Gastroesophageal sphincter (tissue), 4 donors: ENCODE measurements at regions not wholly inside any gene's neighbourhood (a gene's known extent, or its start where the extent isn't known, plus 50 kb on each side); places are given as distances from the start of the nearest gene placed in this dataset.

Experiments used
- ATAC-seq: fragments of 150-250 bp; one replicate; pipeline ENCODE4 v1.9.1; 2016; ENCODE audit warnings: mild to moderate bottlenecking, moderate library complexity
- H3K27ac ChIP-seq, 4 donors: fragments of 200-600 bp; sonication (generic) in 3 of 4; 1 replicate in 3 of 4; 2 replicates in 1 of 4; pipeline ENCODE4 v1.5.1; 2016 to 2019
- H3K27me3 ChIP-seq: fragments of 200-600 bp; sonication (generic); one replicate; pipeline ENCODE4 v1.5.1; 2019
- H3K36me3 ChIP-seq, 2 donors: fragments of 200-600 bp; sonication (generic); one replicate each; pipeline ENCODE4 v1.5.1; 2019; ENCODE audit warnings: control low read depth in 1 of 2
- H3K4me1 ChIP-seq, 3 donors: fragments of 200-600 bp; sonication (generic); 1 replicate in 2 of 3; 2 replicates in 1 of 3; pipeline ENCODE4 v1.5.1; 2016 to 2019; ENCODE audit warnings: control low read depth in 2 of 3
- H3K4me3 ChIP-seq, 2 donors: fragments of 200-600 bp; sonication (generic); one replicate each; pipeline ENCODE4 v1.5.1; 2019; ENCODE audit warnings: mild to moderate bottlenecking in 1 of 2, moderate library complexity in 1 of 2
- H3K9me3 ChIP-seq, 3 donors: fragments of 200-600 bp; sonication (generic); one replicate each; pipeline ENCODE4 v1.5.1; 2017 to 2019; ENCODE audit warnings: control low read depth in 2 of 3
- EP300 ChIP-seq: sonication (generic); formaldehyde crosslinking; IDR thresholded peaks from one replicate; pipeline ENCODE4 v1.6.1; 2017; ENCODE audit warnings: antibody characterized with exemption, mild to moderate bottlenecking
- POLR2A ChIP-seq, 2 donors: fragments of 450-650 bp; IDR thresholded peaks; one replicate each; pipeline ENCODE4 v1.6.1; 2017; ENCODE audit warnings: antibody characterized with exemption in 2 of 2, mild to moderate bottlenecking in 2 of 2, moderate library complexity in 1 of 2
- POLR2AphosphoS5 ChIP-seq: sonication (generic); formaldehyde crosslinking; IDR thresholded peaks from one replicate; pipeline ENCODE4 v1.6.1; 2017; ENCODE audit warnings: antibody characterized with exemption
- WGBS, 2 donors: methylation state at CpG; one replicate each; pipeline ENCODE4 v1.1.5; 2018; ENCODE audit warnings: low coverage in 1 of 2; 5-methylcytosine and 5-hydroxymethylcytosine counted together
- TF ChIP-seq, protein P1 (sequence below), 4 experiments: fragments of 200-600 bp in 2 of 4; fragments of 450-650 bp in 2 of 4; sonication (generic) in 1 of 4; IDR thresholded peaks; one replicate each; pipeline ENCODE4 v1.5.1; 2017 to 2019; ENCODE audit warnings: antibody characterized with exemption in 4 of 4, mild to moderate bottlenecking in 2 of 4, moderate library complexity in 2 of 4

DNA sequence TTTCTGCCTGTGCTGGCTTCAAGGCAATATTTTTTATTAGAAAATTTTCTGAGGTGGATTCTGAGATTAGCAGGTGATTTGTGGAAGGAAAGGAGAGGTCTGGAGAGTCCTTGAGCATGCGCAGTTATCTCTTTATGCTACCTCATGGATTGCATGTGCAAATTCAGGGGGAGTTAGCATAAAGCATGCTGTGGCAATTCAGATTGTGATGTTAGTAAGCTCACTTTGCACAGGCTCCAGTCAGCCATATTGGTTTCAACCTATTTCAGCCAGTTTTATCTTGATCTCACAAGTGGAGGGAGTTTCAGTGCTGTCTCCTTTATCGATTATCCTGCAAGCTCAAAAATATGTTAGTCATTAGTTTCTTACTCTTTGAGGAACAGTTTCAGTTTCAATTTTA lies 2012.3 kb upstream of the PIK3C3 start:
- no peaks in the 10 kb centered on the region for H3K9me3 ChIP-seq
- ATAC-seq, result no peak
- no peak overlapping the region for H3K27ac ChIP-seq
- 75 to 88% methylated on average over 2 of the region's 2 CpGs for WGBS, 2 donors
- no peak overlapping the region for H3K4me3 ChIP-seq
- H3K36me3 ChIP-seq, result no peaks in the 10 kb centered on the region
- H3K27me3 ChIP-seq, result no peaks in the 10 kb centered on the region
- H3K4me1 ChIP-seq, result no peaks in the 10 kb centered on the region
- TF ChIP-seq POLR2AphosphoS5 (no peak), EP300 (no peak), POLR2A (IDR thresholded peaks at IDR 0.05) (no peak)
- TF ChIP-seq, protein P1, sequence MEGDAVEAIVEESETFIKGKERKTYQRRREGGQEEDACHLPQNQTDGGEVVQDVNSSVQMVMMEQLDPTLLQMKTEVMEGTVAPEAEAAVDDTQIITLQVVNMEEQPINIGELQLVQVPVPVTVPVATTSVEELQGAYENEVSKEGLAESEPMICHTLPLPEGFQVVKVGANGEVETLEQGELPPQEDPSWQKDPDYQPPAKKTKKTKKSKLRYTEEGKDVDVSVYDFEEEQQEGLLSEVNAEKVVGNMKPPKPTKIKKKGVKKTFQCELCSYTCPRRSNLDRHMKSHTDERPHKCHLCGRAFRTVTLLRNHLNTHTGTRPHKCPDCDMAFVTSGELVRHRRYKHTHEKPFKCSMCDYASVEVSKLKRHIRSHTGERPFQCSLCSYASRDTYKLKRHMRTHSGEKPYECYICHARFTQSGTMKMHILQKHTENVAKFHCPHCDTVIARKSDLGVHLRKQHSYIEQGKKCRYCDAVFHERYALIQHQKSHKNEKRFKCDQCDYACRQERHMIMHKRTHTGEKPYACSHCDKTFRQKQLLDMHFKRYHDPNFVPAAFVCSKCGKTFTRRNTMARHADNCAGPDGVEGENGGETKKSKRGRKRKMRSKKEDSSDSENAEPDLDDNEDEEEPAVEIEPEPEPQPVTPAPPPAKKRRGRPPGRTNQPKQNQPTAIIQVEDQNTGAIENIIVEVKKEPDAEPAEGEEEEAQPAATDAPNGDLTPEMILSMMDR (IDR thresholded peaks at IDR 0.05), result no peak

DNA sequence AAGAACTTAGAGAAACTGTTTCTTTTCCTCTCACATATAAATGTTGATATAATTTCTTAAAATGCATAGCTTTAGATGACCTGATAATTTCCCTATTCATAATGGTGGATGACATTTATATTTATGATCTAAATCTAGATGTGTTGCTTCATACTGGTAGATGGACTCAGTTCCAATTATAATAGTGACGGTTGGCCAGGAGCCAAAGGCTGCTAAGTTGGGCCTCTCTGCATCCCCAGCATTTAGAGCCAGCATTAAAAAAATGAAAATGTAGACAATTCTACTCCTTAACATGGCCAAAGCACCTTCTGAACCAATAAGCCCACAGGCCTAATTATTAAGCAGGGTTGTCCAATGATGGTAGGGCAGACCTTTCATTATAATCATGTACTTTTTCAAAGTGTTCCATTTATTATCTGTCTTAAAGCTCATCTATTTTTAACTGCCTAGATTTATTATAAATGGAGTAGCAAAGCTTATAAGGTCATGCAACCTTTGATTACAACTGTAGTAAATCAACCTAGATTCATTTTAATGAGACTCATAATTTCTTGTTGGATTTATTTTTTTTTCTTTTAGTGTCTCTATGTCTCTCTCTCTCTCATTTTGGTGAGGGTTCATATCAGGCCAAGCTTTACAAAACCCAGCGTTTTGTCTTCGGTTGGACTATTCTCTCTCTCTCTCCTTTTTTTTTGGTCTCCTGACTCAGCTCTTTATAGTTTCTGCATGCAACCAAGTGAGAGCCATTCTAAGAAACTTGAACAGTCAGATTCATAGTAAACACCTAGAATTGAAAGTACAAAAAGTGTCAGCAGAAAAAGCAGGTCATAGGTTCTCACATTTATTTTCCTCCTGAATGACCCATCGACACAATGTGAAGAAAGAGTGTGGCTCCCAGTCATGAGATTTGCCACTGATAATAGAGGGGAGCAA lies 2016.1 kb upstream of the PIK3C3 start:
- Histone ChIP-seq H3K4me3 (no peak overlapping the region), H3K9me3 (no peaks in the 10 kb centered on the region), H3K27me3 (no peaks in the 10 kb centered on the region), H3K36me3 (no peaks in the 10 kb centered on the region), H3K4me1 (no peaks in the 10 kb centered on the region), H3K27ac (no peak overlapping the region)
- ATAC-seq, result no peak
- 50 to 54% methylated on average over 2 to 4 of the region's 4 CpGs for WGBS, 2 donors
- TF ChIP-seq, protein P1 (IDR thresholded peaks at IDR 0.05), result no peak
- no peak for TF ChIP-seq EP300

DNA sequence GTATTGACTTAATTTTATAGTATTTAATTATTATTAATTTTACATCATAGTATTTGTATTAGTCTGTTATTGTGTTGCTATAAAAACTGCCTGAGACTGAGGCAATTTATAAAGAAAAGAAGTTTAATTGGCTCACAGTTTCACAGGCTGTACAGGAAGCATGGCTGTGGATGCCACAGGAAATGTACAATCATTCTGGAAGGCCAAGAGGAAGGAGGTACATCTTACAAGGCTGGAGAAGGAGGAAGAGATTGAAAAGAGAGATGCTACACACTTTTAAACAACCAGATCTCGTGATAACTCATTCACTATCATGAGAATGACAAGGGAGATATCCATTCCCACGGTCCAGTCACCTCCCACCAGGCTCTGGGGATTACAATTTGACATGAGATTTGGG lies 2019.4 kb upstream of the PIK3C3 start:
- no peak for ATAC-seq
- no peaks in the 10 kb centered on the region for H3K9me3 ChIP-seq
- TF ChIP-seq EP300, result no peak
- TF ChIP-seq POLR2AphosphoS5, result no peak
- no peak for TF ChIP-seq POLR2A (IDR thresholded peaks at IDR 0.05)
- TF ChIP-seq, protein P1 (IDR thresholded peaks at IDR 0.05), result no peak
- WGBS, 2 donors, result 60 to 76% methylated on average over 2 of the region's 2 CpGs
- no peaks in the 10 kb centered on the region for H3K4me1 ChIP-seq
- no peaks in the 10 kb centered on the region for H3K27me3 ChIP-seq
- H3K4me3 ChIP-seq, result no peak overlapping the region
- H3K27ac ChIP-seq, result no peak overlapping the region
- no peaks in the 10 kb centered on the region for H3K36me3 ChIP-seq

DNA sequence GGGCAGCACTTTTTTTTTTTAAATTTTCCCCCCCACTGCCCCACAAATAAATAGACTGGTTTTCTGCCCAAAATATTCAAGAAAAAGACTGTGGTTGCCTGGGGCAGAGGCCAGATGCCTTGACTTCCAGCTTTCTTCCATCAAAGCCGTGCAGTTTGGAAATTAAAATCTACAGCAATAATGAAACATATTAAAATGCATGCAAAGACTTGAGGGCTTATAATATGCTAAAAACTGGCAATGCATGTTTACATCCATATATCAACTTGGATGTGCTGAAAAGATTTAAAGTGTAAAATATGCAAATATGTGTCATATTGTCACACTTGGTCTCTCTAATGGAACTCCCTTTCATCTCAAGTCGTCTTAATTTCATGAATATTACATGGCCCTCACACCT lies 2036.2 kb upstream of the PIK3C3 start:
- WGBS, 2 donors, result 67 to 92% methylated on average over 1 to 2 of the region's 2 CpGs
- TF ChIP-seq POLR2A (IDR thresholded peaks at IDR 0.05) (no peak), POLR2AphosphoS5 (no peak), EP300 (no peak)
- TF ChIP-seq, protein P1 (IDR thresholded peaks at IDR 0.05), result no peak
- no peak for ATAC-seq

DNA sequence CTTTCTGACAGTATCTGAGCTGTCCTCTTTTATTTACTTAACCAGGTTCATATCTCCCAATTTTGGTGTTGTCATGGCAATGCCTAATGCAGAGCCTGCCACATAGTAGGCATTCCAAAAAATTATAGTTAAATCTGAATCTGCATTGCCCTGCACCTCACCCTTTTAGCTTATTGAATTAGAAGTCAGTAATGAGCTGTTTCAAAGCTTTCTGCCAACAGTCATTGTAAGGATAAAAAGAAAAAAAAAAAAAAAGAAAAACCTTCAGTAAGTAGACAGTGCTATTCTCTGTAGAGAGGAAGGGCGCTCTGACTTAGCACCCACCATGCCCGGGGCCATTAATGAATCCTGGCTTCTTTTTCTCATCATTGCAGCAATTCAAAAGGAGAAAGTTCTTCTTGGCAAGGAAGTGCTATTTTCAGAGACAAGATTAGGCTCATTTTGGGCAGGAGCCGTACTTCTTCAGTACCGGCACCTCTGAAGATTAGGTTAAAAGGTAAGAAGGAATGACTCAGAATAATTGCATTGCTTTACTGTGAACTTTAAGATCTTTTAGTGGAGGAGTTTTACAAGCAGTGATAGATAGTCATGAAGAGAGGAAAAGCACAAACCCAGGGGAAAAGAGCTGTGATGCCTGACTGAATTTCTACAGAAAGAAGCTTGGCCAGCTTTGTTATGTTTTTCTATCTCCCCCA lies 2041.2 kb upstream of the PIK3C3 start:
- ATAC-seq, result no peak
- no peaks in the 10 kb centered on the region for H3K27me3 ChIP-seq
- H3K36me3 ChIP-seq, result no peaks in the 10 kb centered on the region
- peaks cover 0 to 19% (median 0%) of the 10 kb centered on the region in 3 donors for H3K9me3 ChIP-seq
- H3K4me3 ChIP-seq, result no peak overlapping the region
- no peaks in the 10 kb centered on the region for H3K4me1 ChIP-seq
- no peak overlapping the region for H3K27ac ChIP-seq
- no peak for TF ChIP-seq EP300
- 54 to 60% methylated on average over 3 to 4 of the region's 4 CpGs for WGBS, 2 donors

More for the DNA sequence above, 2036.2 kb upstream of the PIK3C3 start:
- Histone ChIP-seq H3K4me3 (no peak overlapping the region), H3K27ac (no peak overlapping the region), H3K9me3 (no peaks in the 10 kb centered on the region), H3K27me3 (no peaks in the 10 kb centered on the region), H3K4me1 (no peaks in the 10 kb centered on the region), H3K36me3 (no peaks in the 10 kb centered on the region)
